ENCODE measurements at regions not wholly inside any gene's neighbourhood (a gene's known extent, or its start where the extent isn't known, plus 50 kb on each side); places are given as distances from the start of the nearest gene placed in this dataset.

- BruUV-seq (replicated peaks) = no TSS peak
- intact Hi-C loops (cut with micrococcal nuclease) = no loop called here
- ChIA-PET CTCF (interaction anchor here (0.7 to 4.0 kb wide), 4 partner anchors 9 to 1826 kb away, joined by 3 to 25 read pairs (median 8); no protein-coding TSS in a partner anchor), POLR2A (no interaction called here)
- no peak overlapping the region for H2AFZ ChIP-seq (ENCODE audit: low read depth, low read length)
- no peaks in the 10 kb centered on the region for H3K9me1 ChIP-seq (replicated peaks; ENCODE audit: control insufficient read depth, extremely low read depth, insufficient read depth, low read length)
- H3K9ac ChIP-seq (replicated peaks; ENCODE audit: extremely low read depth, insufficient read depth, low read length) = no peak overlapping the region
- TF ChIP-seq POLR2AphosphoS5 (IDR thresholded peaks at IDR 0.05; ENCODE audit: insufficient read depth, low read depth, low read length) = no peak
- no peak for TF ChIP-seq MAX (IDR thresholded peaks at IDR 0.05; ENCODE audit: insufficient read depth, insufficient read length)
- TF ChIP-seq FOS (IDR thresholded peaks at IDR 0.05; ENCODE audit: borderline replicate concordance, insufficient read depth, low read length) = no peak
- no peak for TF ChIP-seq EZH2 (IDR thresholded peaks at IDR 0.05; ENCODE audit: borderline replicate concordance, low read depth, low read length, severe bottlenecking)
- no peak for TF ChIP-seq MYC (IDR thresholded peaks at IDR 0.05; ENCODE audit: low read depth, low read length)
- TF ChIP-seq POLR2A (IDR thresholded peaks at IDR 0.05; ENCODE audit: low read depth, low read length) = no peak
- no peak for TF ChIP-seq JUN (IDR thresholded peaks at IDR 0.05; ENCODE audit: borderline replicate concordance, insufficient read depth, insufficient read length, low read depth)
- TF ChIP-seq GATA2 (IDR thresholded peaks at IDR 0.05; ENCODE audit: insufficient read depth, insufficient read length, low read depth, low read length) = no peak
- no peak for TF ChIP-seq CTCF (IDR thresholded peaks at IDR 0.05; ENCODE audit: extremely low read depth in 1 of 2, insufficient read depth in 1 of 2, low read depth in 1 of 2, low read length in 2 of 2)
- no peaks in the 10 kb centered on the region for H3K9me3 ChIP-seq (replicated peaks; ENCODE audit: control insufficient read depth, insufficient read depth, low read length)
- H4K20me1 ChIP-seq (replicated peaks; ENCODE audit: control insufficient read depth, extremely low read depth, insufficient read depth, low read length) = no peaks in the 10 kb centered on the region
- no peak overlapping the region for H3K4me2 ChIP-seq (ENCODE audit: insufficient read depth, low read length)
- no peaks in the 10 kb centered on the region for H3K36me3 ChIP-seq (ENCODE audit: control insufficient read depth in 2 of 2, extremely low read depth in 1 of 2, insufficient read depth in 2 of 2, low read length in 2 of 2)
- peak; percentile 1 for DNase-seq (ENCODE audit: low read depth, low spot score)
- FAIRE-seq = no peak
- no peak overlapping the region for H3K27ac ChIP-seq (ENCODE audit: insufficient read depth, low read depth, low read length)
- H3K4me3 ChIP-seq (replicated peaks in 1 of 3; ENCODE audit: insufficient read depth in 1 of 3, low read depth in 1 of 3, low read length in 3 of 3) = no peak overlapping the region
- no peaks in the 10 kb centered on the region for H3K4me1 ChIP-seq (ENCODE audit: control insufficient read depth, extremely low read depth, insufficient read depth, low read length)
- H3K79me2 ChIP-seq (ENCODE audit: control insufficient read depth, insufficient read depth, low read length) = no peaks in the 10 kb centered on the region
- H3K27me3 ChIP-seq (ENCODE audit: control insufficient read depth in 2 of 2, insufficient read depth in 2 of 2, low read length in 2 of 2) = no peaks in the 10 kb centered on the region
- dilution Hi-C loops (cut with MboI; ENCODE audit: extremely low pct_ligation_motif_present, low sequenced_read_pairs) = no loop called here
Observed at GRCh38 chr2:140085674-140086073, 1305.5 kb upstream of the NXPH2 start.
